AG09319 (cell line): ENCODE measurements at regions not wholly inside any gene's neighbourhood (a gene's known extent, or its start where the extent isn't known, plus 50 kb on each side); places are given as distances from the start of the nearest gene placed in this dataset.

Experiments used
- DNase-seq: peaks from one replicate; pipeline ENCODE4 v3.0.0-alpha.2; 2010; ENCODE audit warnings: low read depth; ENCODE audit errors: extremely low read depth
- CTCF ChIP-seq: IDR thresholded peaks from 2 replicates; pipeline ENCODE4 v1.5.1; 2011; ENCODE audit warnings: low read depth, mild to moderate bottlenecking, inconsistent platforms, low read length, moderate library complexity

- no peak for TF ChIP-seq CTCF
- no peak for DNase-seq
Measured at GRCh38 chr19:31146546-31147183, 202.6 kb downstream of the TSHZ3 start.

- no peak for TF ChIP-seq CTCF
- no peak for DNase-seq
Measured at GRCh38 chr19:31146015-31146414, 203.2 kb downstream of the TSHZ3 start.

- no peak for DNase-seq
- no peak for TF ChIP-seq CTCF
Measured at GRCh38 chr19:31145007-31145406, 204.2 kb downstream of the TSHZ3 start.

- DNase-seq = no peak
- TF ChIP-seq CTCF = no peak
Measured at GRCh38 chr19:31144075-31144870, 205.0 kb downstream of the TSHZ3 start.

GRCh38 chr19:31141301-31141700, 207.9 kb downstream of the TSHZ3 start:
- no peak for TF ChIP-seq CTCF

GRCh38 chr19:31140717-31141116, 208.5 kb downstream of the TSHZ3 start:
- no peak for DNase-seq
- TF ChIP-seq CTCF = no peak

More at GRCh38 chr19:31141301-31141700, 207.9 kb downstream of the TSHZ3 start:
- DNase-seq = no peak

- TF ChIP-seq CTCF = no peak
- no peak for DNase-seq
Measured at GRCh38 chr19:31139871-31140505, 209.2 kb downstream of the TSHZ3 start.
